ENCODE measurements at regions not wholly inside any gene's neighbourhood (a gene's known extent, or its start where the extent isn't known, plus 50 kb on each side); places are given as distances from the start of the nearest gene placed in this dataset.

- H3K9ac ChIP-seq (ENCODE audit: extremely low read depth, low read length, poor library complexity, severe bottlenecking) = no peak overlapping the region
- Mint-ChIP-seq H3K4me1 (peaks cover 9% of the 10 kb centered on the region), H3K27ac (no peak overlapping the region), H3K9me3 (peaks cover 10% of the 10 kb centered on the region), H3K36me3 (ENCODE audit: low read depth) (no peaks in the 10 kb centered on the region), H3K27me3 (ENCODE audit: insufficient read depth) (no peaks in the 10 kb centered on the region), H3K4me3 (no peak overlapping the region)
- no peak for TF ChIP-seq CTCF (conservative IDR thresholded peaks at IDR 0.05)
- no peak overlapping the region for H3K27ac ChIP-seq (ENCODE audit: low read depth, low read length)
- peak; percentile 31 for DNase-seq
- H3K36me3 ChIP-seq (ENCODE audit: control insufficient read depth, insufficient read depth, low read length) = no peaks in the 10 kb centered on the region
- H3K4me3 ChIP-seq (ENCODE audit: low read length) = no peak overlapping the region
- no peaks in the 10 kb centered on the region for H3K4me1 ChIP-seq (ENCODE audit: control insufficient read depth, insufficient read depth, low read length)
- H3K9me3 ChIP-seq (ENCODE audit: control insufficient read depth, low read length) = peaks cover 6% of the 10 kb centered on the region
- 87 to 88% methylated on average over 3 to 5 of the region's 5 CpGs for WGBS, 2 experiments (ENCODE audit: insufficient coverage in 1 of 2, insufficient read length in 1 of 2)
- H3K27me3 ChIP-seq (ENCODE audit: control insufficient read depth, insufficient read depth, low read length, poor library complexity, severe bottlenecking) = no peaks in the 10 kb centered on the region
Measured at GRCh38 chr9:89891221-89891590, 286.4 kb downstream of the GADD45G start.

GRCh38 chr9:89891591-89892304 is 286.9 kb downstream of the GADD45G start:
- WGBS, 2 experiments (ENCODE audit: insufficient coverage in 1 of 2, insufficient read length in 1 of 2) = 90 to 91% methylated on average over 5 to 6 of the region's 6 CpGs
- no peaks in the 10 kb centered on the region for H3K36me3 ChIP-seq (ENCODE audit: control insufficient read depth, insufficient read depth, low read length)
- Mint-ChIP-seq H3K4me1 (peaks cover 9% of the 10 kb centered on the region), H3K9me3 (peaks cover 10% of the 10 kb centered on the region), H3K27me3 (ENCODE audit: insufficient read depth) (no peaks in the 10 kb centered on the region), H3K36me3 (ENCODE audit: low read depth) (no peaks in the 10 kb centered on the region), H3K4me3 (no peak overlapping the region), H3K27ac (no peak overlapping the region)
- no peak for TF ChIP-seq CTCF (conservative IDR thresholded peaks at IDR 0.05)
- no peak overlapping the region for H3K9ac ChIP-seq (ENCODE audit: extremely low read depth, low read length, poor library complexity, severe bottlenecking)
- peak; percentile 15 for DNase-seq
- no peak overlapping the region for H3K27ac ChIP-seq (ENCODE audit: low read depth, low read length)
- H3K9me3 ChIP-seq (ENCODE audit: control insufficient read depth, low read length) = peaks cover 6% of the 10 kb centered on the region
- no peaks in the 10 kb centered on the region for H3K4me1 ChIP-seq (ENCODE audit: control insufficient read depth, insufficient read depth, low read length)
- H3K27me3 ChIP-seq (ENCODE audit: control insufficient read depth, insufficient read depth, low read length, poor library complexity, severe bottlenecking) = no peaks in the 10 kb centered on the region
- no peak overlapping the region for H3K4me3 ChIP-seq (ENCODE audit: low read length)

DNA sequence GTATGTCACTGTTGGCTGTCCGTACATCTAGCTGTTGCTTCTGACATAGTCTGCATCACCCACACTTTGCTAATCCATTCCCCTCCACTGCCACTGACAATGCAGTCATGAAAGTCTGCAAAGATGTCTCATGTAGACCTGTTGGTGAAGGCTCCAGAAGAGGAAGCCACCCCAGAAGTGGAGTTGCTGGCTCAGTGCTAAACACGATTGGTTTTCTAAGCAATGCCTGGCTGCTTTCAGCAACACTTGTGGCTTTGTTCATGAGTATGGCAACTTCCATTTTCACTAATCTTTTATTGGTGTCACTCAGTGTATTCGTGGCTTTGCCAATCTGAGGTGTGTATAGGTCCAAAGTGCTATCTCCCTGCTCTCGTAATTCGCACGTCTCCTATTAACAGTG is 288.1 kb downstream of the GADD45G start:
- H3K27me3 ChIP-seq (ENCODE audit: control insufficient read depth, insufficient read depth, low read length, poor library complexity, severe bottlenecking) = no peaks in the 10 kb centered on the region

More for the DNA sequence above, 288.1 kb downstream of the GADD45G start:
- no peak overlapping the region for H3K27ac Mint-ChIP-seq
- Histone ChIP-seq H3K4me1 (ENCODE audit: control insufficient read depth, insufficient read depth, low read length) (no peaks in the 10 kb centered on the region), H3K9ac (ENCODE audit: extremely low read depth, low read length, poor library complexity, severe bottlenecking) (no peak overlapping the region), H3K4me3 (ENCODE audit: low read length) (no peak overlapping the region), H3K36me3 (ENCODE audit: control insufficient read depth, insufficient read depth, low read length) (no peaks in the 10 kb centered on the region), H3K27ac (ENCODE audit: low read depth, low read length) (no peak overlapping the region), H3K9me3 (ENCODE audit: control insufficient read depth, low read length) (peaks cover 6% of the 10 kb centered on the region)
- no peaks in the 10 kb centered on the region for H3K36me3 Mint-ChIP-seq (ENCODE audit: low read depth)
- peak; percentile 17 for DNase-seq
- no peaks in the 10 kb centered on the region for H3K27me3 Mint-ChIP-seq (ENCODE audit: insufficient read depth)
- H3K4me3 Mint-ChIP-seq = no peak overlapping the region
- H3K9me3 Mint-ChIP-seq = peaks cover 10% of the 10 kb centered on the region
- peaks cover 9% of the 10 kb centered on the region for H3K4me1 Mint-ChIP-seq
- WGBS, 2 experiments (ENCODE audit: insufficient coverage in 1 of 2, insufficient read length in 1 of 2) = 91% methylated on average over 5 of the region's 6 CpGs
- TF ChIP-seq CTCF (conservative IDR thresholded peaks at IDR 0.05) = no peak

Data from endodermal cell (in vitro differentiated cells).